ENCODE measurements at regions not wholly inside any gene's neighbourhood (a gene's known extent, or its start where the extent isn't known, plus 50 kb on each side); places are given as distances from the start of the nearest gene placed in this dataset.

DNA sequence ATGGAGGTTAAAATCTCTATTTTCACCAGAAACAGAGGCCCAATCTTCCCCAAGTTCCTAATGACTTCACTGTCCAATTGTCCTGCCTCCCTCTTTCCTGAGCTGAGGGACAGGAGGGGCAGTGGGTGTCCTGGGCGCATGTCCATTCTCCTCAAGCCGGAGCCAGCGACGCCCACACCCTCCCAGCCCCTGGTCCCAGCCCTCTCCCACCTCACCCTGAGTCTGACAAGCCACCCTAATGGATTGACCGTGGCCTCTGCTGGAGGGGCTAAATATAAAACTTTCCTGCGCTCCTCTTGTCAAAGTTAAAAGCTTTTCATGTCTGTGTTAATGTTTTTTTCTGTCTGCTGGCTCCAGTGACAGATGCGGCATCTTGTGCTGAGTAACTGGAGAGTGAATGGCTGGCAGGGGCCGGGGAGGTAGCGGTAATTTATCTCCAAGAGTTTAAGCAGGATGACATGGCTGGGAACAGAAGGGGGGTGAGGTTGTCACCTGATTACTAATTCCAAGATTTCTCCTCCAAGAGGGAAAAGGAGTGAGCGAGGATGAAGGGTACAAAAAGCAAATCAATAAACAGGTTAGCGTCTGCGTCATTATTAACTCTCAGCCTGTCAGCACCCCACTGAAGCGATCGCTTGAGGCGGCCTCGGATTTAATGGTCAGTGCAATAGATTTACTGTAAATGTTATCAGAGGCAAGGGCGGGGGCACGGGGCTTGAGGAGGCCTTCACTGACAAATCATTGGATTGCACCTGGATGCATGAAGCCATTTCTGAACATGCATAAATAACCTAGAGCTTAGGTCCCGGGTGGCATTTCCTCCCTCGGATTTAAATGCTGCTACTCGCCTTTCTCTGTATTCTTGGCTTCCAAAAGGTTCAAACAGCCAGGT, 118.1 kb upstream of the MAFB start:
- peak in 1 of 3 donors; percentile 14 for DNase-seq

DNA sequence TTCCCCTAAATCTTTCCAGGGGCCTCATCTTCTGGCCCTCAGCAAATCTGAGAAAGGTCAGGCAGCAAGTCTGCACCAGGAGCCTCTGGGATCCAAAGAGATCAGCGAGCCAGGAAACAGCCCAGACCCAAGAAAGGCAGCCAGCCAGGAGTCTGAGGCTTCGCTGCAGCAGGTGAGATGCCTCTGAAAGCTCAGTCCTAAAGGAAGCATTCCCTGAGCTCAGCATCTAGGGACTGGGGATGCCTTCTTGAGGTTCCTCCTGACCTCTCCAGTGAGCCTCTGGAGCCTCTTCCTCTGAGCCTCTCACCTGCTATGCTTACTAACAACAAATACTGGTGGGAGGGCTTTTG, 118.8 kb upstream of the MAFB start:
- DNase-seq: peak in 1 of 3 donors; percentile 8

DNA sequence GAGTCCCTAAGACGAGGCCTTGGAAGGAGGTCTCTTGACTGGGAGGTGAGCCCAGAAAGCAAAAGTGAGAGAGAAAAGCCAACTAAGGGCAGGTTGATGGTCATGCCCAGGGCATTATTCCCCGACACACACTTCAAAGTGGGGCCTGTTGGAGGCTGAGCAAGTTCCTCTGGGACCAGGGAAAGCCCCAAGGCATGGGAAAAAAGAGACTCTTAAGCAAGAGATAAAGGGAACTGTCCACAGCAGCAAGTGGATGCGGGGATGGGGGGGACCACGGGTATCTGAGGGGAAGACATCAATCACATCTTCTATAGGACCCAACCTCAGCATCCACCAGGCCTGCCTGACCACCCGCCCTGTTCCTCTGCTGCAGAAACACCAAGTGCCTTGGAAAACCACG, 119.9 kb upstream of the MAFB start:
- DNase-seq: no peak

DNA sequence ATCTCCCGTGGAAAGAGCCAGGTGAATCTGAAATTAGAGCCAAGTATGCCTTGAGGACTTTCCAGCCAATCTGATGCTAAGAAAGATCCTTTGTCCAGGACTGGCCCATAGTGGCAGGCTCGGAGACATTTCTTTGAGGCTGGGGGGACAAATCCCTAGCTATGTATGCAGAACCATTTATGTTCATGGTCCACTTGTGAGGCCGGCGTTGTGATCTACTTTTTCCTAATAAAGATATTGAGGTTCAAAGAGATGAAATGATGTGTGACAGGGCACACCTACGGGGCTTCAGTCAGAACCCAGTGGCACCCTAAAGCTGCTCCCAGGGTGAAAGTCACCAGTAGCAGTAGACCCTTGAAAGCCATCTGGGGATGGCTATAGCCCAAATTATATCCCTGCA, 120.3 kb upstream of the MAFB start:
- DNase-seq: no peak

DNA sequence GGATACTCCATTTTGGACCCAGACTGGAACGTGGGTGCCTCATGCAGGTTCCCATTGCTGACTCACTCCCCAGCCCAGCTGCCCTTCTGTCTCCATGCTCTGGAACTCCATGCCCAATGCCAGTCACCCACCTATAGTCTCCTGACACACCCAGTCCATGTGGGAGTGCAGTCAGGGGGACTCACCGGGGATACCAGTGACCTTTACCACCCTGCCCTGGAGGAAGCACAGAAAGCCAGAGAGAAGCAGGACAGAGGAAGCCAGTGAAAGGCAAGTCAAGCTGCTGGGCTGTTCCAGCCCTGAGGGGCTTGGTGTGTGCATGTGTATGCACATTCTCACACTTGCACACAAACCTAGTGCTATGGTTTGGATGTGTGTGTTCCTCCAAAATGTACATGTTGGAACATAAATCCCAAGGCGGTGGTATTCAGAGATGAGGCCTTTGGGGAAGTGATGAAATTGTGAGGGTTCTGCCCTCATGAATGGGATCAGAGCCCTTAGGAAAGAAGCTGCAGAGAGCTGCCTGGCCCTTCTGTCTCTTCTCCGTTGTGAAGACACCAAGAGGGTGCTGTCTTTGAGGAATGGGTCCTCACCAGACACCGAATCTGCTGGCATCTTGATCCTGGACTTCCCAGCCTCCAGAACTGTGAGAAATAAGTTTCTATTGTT, 121.4 kb upstream of the MAFB start:
- DNase-seq: no peak

DNA sequence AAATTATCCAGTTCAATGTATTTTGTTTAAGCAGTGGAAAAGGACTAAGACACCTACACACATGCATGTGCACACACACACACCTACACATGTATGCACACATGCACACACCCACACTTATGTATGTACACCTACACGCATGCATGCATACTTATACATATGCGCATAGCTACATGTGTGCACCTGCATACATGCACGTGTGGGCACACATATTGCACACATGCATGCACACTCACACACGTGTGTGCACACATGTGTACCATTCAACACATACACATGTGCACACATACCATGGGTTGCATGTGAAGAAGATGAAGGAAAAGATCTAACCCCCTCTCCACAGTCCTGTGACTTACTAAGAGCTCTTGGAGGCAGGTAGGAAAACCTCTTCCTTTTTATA, 122.0 kb upstream of the MAFB start:
- DNase-seq: no peak

DNA sequence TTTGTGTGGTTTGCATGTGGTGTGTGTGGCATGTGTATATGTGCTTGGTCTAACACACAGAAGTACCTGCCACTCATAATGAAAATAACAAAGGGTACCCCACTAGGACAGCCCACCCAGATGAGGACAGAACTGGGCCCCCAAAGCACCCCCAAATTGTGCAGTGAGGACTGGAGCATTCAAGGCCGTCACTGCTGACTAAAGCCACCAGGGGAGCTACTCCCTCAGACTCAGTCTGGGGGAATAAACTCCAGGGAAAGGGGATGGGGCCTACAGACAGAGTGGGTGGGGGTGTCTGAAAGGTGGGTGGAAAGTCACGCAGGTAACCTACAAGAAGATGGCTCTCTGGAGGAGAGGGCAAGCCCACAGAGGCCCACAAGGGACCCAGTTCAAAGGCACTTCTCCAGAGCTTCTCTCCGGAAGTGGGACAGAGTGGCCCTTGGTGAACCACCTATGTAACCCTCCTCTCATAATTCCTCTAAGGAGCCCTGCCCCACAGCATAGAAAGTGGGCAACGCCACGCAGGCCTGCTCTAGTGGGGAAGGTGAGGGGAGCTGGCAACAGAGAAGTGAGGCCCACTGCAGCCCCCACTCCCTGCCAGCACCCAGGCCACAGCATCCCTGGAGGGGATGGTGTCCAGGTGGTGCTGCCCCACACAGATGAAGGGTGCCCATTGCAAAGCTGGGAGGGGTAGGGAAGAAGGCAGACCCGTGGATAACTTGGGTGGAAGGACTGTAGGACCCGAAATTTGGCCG, 122.8 kb upstream of the MAFB start:
- no peak for DNase-seq

DNA sequence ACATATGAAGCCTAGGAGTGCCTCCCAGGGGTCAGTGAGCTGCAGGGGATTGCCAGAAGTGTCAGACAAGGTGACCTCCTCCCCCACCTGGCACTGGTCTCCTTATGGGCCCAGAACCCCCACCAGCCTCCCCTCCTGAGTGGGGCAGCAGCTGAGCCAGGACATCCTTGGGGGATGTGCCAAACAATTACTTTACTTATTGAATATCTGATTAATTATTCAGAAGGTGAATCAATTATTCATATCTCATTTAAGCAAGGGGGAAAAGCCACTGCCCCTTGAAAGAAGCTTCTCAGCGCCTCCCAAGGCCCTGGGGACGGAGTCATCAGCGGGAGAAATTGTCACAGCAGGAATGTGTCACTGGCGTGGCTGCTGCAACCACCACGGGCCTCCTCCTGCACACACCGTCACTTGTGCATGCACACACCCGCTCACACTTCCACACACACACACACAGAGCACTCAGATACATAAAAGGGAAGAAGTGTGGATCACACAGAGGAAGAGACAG, 123.4 kb upstream of the MAFB start:
- DNase-seq: no peak

DNA sequence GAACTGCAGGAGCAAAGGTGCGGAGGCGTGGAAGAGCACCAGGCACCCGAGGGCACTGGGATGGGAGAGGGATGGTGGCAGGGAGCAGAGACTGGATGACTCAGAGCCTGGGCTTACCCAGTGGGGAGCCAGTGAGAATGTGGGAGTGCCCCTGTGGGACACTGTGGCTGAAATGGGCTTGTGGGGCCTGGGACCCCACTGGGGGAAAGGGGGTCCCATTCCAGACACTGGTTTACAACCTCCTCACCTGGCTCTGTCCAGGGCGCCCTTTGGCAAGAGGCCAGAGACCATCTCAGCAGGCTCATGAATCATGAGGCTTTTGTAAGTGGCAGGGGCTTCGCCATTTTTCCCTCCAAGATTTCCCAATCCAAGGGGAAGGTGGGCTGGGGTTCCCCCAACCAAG, 124.0 kb upstream of the MAFB start:
- DNase-seq: no peak

DNA sequence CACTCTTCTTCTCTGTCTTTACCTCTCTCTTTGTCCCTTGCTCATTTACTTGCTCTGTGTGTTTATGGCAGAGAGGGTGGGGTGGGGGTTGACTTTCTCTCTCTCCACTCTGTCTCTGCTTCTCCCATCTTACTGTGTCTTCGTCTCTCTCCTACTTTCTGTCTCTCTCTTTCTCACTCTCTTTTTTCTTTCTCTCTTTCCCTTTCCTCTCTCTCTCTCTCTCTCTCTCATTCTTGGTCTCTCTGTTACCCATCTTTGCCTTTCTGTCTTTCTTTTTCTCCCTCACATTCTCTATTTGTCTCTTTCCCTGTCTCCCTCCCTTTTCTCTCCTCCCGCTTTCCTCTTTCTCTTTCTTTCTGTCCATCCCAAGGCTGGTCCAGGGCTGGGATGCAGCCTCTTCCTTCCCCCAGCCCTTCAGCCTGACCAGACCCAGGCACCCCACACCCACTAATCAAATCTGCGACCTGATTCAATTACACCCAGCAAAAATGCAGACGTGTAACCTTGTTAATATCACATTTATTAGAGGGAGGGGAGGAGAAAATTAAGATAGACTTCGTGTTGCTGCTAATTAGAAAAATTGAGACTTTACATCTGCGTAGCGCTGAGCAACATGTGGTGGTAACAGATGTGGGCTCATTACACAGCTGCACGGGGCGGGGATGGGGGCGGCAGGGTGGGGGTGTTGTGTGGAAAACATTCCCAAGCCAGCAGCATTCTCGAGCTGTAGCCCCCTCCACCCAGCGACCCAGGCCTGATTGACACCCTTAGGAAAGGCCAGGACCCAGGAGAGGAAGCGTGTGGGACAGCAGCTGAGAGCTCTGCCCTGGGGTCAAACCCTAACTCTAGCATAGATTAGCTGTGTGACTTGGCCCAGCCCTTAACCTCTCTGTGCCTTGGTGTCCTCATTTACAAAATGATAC, 124.9 kb upstream of the MAFB start:
- DNase-seq: no peak

DNA sequence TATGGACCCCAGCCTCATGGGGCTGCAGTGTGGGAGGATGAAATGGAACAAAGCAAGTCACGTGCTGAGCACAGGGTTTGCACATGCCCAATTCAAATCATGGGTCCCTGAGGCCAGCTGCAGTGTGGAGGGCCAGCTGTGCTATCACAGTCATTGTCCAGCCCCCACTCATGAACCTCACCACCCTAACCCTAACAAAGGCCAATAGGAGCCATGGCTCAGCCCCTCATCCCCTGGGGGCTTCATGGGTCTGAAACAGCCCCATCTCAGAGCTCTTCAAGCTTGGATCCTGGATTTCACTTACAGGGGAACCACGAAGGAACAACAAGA, 125.6 kb upstream of the MAFB start:
- DNase-seq: no peak

DNA sequence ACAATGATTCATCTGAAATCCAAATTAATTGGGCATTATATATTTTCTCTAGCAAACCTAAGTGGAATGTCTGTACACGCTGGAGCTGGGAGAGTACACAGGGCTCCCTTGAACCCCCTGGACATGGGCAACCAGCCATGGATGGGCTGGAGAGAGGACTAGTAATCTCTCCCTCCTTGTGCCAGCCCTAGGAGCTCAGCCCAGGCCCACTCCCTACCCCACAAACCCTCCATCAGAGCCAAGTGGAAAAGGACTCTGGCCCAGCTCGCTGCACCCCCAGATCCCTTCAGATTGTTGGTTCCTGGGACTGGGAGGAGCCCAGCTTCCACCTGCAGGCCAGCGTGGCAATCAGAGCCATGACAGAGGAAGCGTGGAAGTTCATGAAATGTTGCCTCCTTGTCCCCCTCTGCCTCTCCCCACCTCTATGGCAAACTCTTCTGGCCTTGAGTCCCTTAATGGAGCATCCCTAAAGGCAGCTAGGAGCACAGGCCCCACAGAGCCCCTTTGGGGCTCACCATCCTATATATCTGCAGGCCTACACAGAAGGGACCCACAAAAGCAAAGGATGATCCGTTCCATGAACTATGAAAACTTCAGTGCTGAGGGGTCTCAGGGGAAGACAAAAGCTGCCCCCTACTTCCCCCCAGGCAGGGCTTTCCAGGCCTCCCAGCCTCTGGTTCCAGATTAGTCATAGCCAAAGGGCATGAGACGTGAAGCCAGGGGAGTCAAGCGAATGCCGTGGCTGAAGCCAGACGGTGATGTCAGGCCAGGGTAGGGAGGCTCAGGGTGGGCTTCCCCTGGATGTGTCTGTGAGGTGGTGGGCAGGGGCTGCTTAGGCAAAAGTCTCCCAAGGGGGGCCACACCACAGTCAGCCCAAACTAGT, 126.4 kb upstream of the MAFB start:
- DNase-seq: no peak

DNA sequence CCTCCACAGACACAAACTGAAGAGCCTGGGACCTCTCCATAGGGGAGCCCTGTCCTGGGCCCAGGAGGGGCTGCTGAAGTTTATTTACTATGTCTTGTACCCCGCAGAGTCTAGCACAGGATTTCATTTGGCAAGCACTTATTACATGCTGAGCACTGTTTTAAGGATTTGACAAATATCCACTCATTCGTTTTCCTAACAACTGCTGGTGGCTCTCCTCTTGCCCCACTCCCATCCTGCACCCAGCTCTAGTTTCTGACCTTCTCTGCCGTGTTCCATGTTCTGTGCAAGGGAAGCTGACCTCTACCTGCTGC, 127.0 kb upstream of the MAFB start:
- DNase-seq: no peak

DNA sequence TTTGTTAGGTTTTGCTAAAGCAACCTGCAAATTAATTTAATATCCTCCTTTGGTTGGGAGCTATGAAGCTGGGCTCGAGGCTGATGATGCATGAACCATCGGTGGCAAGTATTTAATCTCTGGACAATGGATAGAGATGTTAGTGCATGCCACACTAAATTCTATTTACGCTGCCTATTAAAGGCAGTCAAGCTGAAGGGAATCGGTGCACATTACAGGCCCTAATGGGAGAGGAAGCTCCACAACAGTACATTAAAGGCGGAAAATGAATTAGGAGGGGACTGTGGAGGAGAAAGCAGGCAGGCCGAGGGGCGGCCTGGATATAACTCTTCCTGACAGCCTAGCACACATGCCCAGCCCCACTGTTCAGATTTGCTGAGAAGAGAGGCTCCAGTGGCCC, 132.4 kb upstream of the MAFB start:
- DNase-seq: no peak

DNA sequence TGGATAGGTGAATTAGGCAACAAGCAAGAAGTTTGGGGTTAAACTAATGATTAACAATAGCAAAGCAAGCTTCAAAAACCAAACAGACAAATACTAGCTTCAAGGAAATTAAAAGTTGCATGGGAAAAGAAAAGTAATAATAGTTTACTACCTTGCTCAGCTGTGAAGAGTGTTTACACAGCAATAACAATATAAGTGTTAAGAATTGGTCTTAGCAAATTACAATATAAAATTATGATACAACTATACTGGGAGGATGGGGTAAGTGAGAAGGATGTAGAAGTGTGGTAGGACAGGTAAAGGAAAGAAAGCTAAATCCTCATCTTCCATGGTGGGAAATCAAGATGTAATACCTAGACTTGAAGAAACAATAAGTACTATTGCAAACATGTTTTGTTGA, 137.7 kb upstream of the MAFB start:
- no peak for DNase-seq

DNA sequence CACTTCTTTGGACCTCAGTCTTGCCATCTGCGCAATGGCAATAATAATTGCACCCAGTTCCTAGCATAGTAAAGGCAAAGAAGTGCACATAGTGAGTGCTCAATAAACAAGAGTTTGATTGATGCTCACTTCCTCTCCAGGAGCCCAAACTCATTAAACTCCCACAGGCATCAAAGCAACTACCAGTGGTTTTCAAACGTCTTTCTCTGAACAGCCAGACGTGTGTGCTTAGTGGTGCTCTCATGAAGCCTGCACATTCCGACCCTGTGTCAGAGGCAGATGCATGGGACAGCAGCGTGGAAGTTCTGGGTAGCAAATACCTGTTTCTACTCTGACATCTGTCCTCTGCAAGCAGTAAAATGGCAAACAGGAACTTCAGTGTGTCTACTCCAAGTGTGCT, 146.3 kb upstream of the MAFB start:
- DNase-seq: no peak

DNA sequence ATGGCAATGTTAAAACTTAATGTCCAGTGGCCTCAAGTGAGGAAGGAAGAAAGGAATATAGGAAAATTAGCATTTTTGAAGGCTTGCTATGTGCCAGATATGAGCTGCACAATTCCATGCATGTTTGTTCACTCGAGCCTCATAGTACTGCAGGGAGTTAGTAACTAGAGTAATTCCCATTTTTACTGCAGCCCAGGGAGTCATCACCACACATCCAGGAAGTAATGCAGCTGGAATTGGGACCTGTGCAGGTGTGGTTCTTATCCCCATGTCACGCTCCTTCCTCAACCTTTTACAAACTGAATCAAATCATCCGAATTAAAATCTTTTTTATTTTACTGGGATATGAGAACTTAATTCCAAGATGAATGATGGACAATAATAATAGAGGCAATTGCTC, 149.5 kb upstream of the MAFB start:
- no peak for DNase-seq

DNA sequence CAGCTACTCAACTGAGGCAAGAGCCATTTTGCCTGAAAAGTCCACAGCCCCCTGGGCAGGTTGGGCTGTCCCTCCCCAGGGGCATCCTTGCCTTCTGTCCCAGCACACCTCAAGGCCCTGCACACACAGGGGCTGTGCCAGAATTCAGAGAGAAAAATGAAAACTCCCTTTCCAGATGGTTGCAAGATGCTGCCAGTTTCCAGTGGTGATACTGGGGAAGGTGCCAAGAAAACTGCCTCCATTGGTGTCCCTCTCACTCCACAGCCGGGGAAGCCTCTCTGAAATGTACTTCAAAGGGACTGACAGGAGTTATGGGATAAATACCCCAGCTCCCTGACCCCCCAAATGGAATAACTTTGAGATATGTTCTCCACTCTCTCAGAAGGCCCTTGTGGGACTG, 154.2 kb upstream of the MAFB start:
- DNase-seq: peak in 1 of 3 donors; percentile 20

DNA sequence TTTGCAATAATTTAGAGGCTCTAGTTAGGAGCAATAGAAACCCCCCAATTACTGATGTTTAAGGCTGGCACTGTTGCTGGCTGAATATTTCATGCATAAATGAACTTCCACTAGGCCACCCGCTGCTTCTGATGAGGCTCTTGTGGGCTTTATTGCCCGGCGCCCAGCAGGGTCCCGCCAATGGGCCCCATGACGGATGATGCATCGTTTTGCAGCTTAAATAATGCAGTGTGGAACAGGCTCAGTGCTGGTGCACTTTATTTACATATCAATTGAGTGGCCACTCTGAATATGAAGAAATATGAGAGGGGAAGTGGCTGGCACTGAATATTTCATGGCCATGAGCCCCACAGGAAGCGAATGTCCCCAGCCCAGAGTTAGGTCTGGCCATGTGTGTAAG, 155.3 kb upstream of the MAFB start:
- DNase-seq: no peak

DNA sequence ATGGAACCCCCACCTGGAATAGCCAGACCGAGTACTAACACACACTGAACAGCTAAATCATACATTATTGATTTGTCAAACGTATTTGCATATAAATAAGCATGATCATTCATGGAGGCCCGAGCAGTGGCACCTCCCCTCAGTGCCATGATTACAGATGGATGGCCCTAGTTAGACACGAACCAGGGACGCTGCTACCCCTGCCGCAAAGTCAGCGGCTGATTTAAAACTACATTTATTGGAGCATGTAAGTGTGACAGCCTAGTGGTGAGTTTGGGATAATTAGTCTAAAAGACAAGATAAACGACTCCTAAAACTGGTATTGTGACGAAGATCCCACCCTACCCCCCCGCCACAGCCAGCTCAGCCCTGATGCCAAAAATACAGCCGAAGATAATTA, 159.1 kb upstream of the MAFB start:
- no peak for DNase-seq

DNA sequence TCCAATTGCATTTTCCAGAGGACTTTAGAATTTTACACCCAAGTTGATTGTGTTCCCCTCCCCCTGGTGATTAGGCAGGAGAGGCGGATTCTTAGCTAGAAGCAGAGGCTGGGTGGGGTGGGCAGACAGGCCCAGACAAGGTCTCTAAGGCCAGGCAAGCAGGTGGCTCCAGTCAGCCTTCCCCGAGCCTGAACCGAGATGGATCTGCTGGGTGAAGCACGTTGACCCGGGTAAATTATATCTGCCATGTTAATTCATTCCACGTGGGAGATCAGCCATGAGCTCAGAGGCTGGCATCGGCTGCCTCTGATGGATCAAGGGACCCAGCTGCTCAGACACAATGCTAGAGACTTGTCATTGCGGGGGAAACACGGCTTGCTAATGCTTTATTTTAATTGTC, 159.5 kb upstream of the MAFB start:
- peak in 1 of 3 donors; percentile 11 for DNase-seq

All from muscle of back (tissue), 3 donors.